Activated CD4-positive, alpha-beta T cell treated with anti-CD3 and anti-CD28 coated beads for 36 hours (primary cell): ENCODE measurements at regions not wholly inside any gene's neighbourhood (a gene's known extent, or its start where the extent isn't known, plus 50 kb on each side); places are given as distances from the start of the nearest gene placed in this dataset.
"Not testable (repeated sequence)": the region's sequence is repeated elsewhere in the genome, so short reads cannot be mapped to it uniquely, and the experiment has no call there.

ENCODE experiments used
- ATAC-seq: fragments of 200-7000 bp; cut with Tn5 transposase; one replicate; pipeline ENCODE4 v1.10.0; 2021; ENCODE audit warnings: mild to moderate bottlenecking, moderate library complexity
- CTCF ChIA-PET: fragments of 350-600 bp; sonication (Branson Sonifier 250); formaldehyde crosslinking; loops from one replicate; lab custom pipeline; 2021; ENCODE audit warnings: antibody characterized with exemption; lab: Charles Lee
- POLR2A ChIA-PET: fragments of 350-600 bp; sonication (Branson Sonifier 250); formaldehyde crosslinking; loops from one replicate; lab custom pipeline; 2021; ENCODE audit warnings: antibody characterized with exemption, inconsistent platforms; lab: Charles Lee
- DNase-seq: peaks from one replicate; pipeline ENCODE4 v3.0.0-alpha.2; 2020
- H3K27ac Mint-ChIP-seq: one replicate; pipeline ENCODE4 v1.8.0; 2021; ENCODE audit warnings: mixed read lengths
- H3K27me3 Mint-ChIP-seq: one replicate; pipeline ENCODE4 v1.8.0; 2021; ENCODE audit warnings: mixed read lengths
- H3K36me3 Mint-ChIP-seq: one replicate; pipeline ENCODE4 v1.8.0; 2021; ENCODE audit warnings: low read depth, mixed read lengths
- H3K4me1 Mint-ChIP-seq: one replicate; pipeline ENCODE4 v1.8.0; 2021; ENCODE audit warnings: mixed read lengths
- H3K4me3 Mint-ChIP-seq: one replicate; pipeline ENCODE4 v1.8.0; 2021; ENCODE audit warnings: mild to moderate bottlenecking, moderate library complexity, mixed read lengths
- H3K9me3 Mint-ChIP-seq: one replicate; pipeline ENCODE4 v1.8.0; 2021; ENCODE audit warnings: low read depth, mixed read lengths
- intact Hi-C, 2 experiments: fragments of 100-400 bp; cut with DNase I in 1 of 2; cut with micrococcal nuclease in 1 of 2; formaldehyde crosslinking; loops; one replicate each; pipeline versions ENCODE4 v1.14.2 to v1.15.1; 2022 to 2024; cut with DNase I, micrococcal nuclease

- Mint-ChIP-seq H3K27me3 (no peaks in the 10 kb centered on the region), H3K36me3 (no peaks in the 10 kb centered on the region), H3K27ac (no peak overlapping the region), H3K4me1 (no peaks in the 10 kb centered on the region), H3K4me3 (no peak overlapping the region), H3K9me3 (no peaks in the 10 kb centered on the region)
- DNase-seq (no peak), ATAC-seq (no peak)
- intact Hi-C loops: no loop called here
- ChIA-PET POLR2A (no interaction called here), CTCF (no interaction called here)
Observed at GRCh38 chr2:120539424-120539936, 193.5 kb downstream of the INHBB start.

- Mint-ChIP-seq H3K4me3 (no peak overlapping the region), H3K36me3 (no peaks in the 10 kb centered on the region), H3K4me1 (no peaks in the 10 kb centered on the region), H3K9me3 (no peaks in the 10 kb centered on the region), H3K27me3 (no peaks in the 10 kb centered on the region), H3K27ac (no peak overlapping the region)
- ATAC-seq (no peak), DNase-seq (no peak)
- POLR2A ChIA-PET: no interaction called here
- intact Hi-C loops: no loop called here
- CTCF ChIA-PET: no interaction called here
Observed at GRCh38 chr2:120539937-120540718, 194.2 kb downstream of the INHBB start.

- POLR2A ChIA-PET: no interaction called here
- no peak overlapping the region for H3K4me3 Mint-ChIP-seq
- intact Hi-C loops: no loop called here
- DNase-seq (no peak), ATAC-seq (no peak)
- H3K27ac Mint-ChIP-seq: no peak overlapping the region
- H3K9me3 Mint-ChIP-seq: no peaks in the 10 kb centered on the region
- no peaks in the 10 kb centered on the region for H3K36me3 Mint-ChIP-seq
- no peaks in the 10 kb centered on the region for H3K4me1 Mint-ChIP-seq
- CTCF ChIA-PET: no interaction called here
- peaks cover 3% of the 10 kb centered on the region for H3K27me3 Mint-ChIP-seq
Observed at GRCh38 chr2:120540719-120541552, 194.7 kb upstream of the GLI2 start.

GRCh38 chr2:120541553-120541932 is 194.1 kb upstream of the GLI2 start:
- CTCF ChIA-PET: no interaction called here
- no peak overlapping the region for H3K4me3 Mint-ChIP-seq
- peaks cover 3% of the 10 kb centered on the region for H3K27me3 Mint-ChIP-seq
- ATAC-seq: no peak
- H3K27ac Mint-ChIP-seq: no peak overlapping the region
- DNase-seq: no peak
- no peaks in the 10 kb centered on the region for H3K4me1 Mint-ChIP-seq
- POLR2A ChIA-PET: no interaction called here
- intact Hi-C loops: no loop called here
- H3K9me3 Mint-ChIP-seq: no peaks in the 10 kb centered on the region
- no peaks in the 10 kb centered on the region for H3K36me3 Mint-ChIP-seq

- ChIA-PET CTCF (no interaction called here), POLR2A (no interaction called here)
- H3K27ac Mint-ChIP-seq: no peak overlapping the region
Observed at GRCh38 chr2:120541972-120542670, 193.5 kb upstream of the GLI2 start.

GRCh38 chr2:120542911-120543527 is 192.6 kb upstream of the GLI2 start:
- ATAC-seq: no peak
- POLR2A ChIA-PET: no interaction called here

More at GRCh38 chr2:120541972-120542670, 193.5 kb upstream of the GLI2 start:
- ATAC-seq: no peak
- DNase-seq: no peak
- no peak overlapping the region for H3K4me3 Mint-ChIP-seq
- H3K27me3 Mint-ChIP-seq: peaks cover 3% of the 10 kb centered on the region
- intact Hi-C loops: no loop called here
- H3K4me1 Mint-ChIP-seq: no peaks in the 10 kb centered on the region
- no peaks in the 10 kb centered on the region for H3K36me3 Mint-ChIP-seq
- H3K9me3 Mint-ChIP-seq: no peaks in the 10 kb centered on the region

GRCh38 chr2:120543899-120544298 is 191.8 kb upstream of the GLI2 start:
- ATAC-seq (no peak), DNase-seq (no peak)
- Mint-ChIP-seq H3K27me3 (peaks cover 3% of the 10 kb centered on the region), H3K4me1 (no peaks in the 10 kb centered on the region), H3K4me3 (no peak overlapping the region), H3K36me3 (no peaks in the 10 kb centered on the region), H3K27ac (no peak overlapping the region), H3K9me3 (no peaks in the 10 kb centered on the region)
- intact Hi-C loops: no loop called here
- ChIA-PET CTCF (no interaction called here), POLR2A (no interaction called here)

More at GRCh38 chr2:120542911-120543527, 192.6 kb upstream of the GLI2 start:
- no peak overlapping the region for H3K4me3 Mint-ChIP-seq
- DNase-seq: no peak
- H3K27me3 Mint-ChIP-seq: peaks cover 3% of the 10 kb centered on the region
- no peak overlapping the region for H3K27ac Mint-ChIP-seq
- no peaks in the 10 kb centered on the region for H3K9me3 Mint-ChIP-seq
- intact Hi-C loops: no loop called here
- H3K4me1 Mint-ChIP-seq: no peaks in the 10 kb centered on the region
- CTCF ChIA-PET: no interaction called here
- H3K36me3 Mint-ChIP-seq: no peaks in the 10 kb centered on the region

- intact Hi-C loops: no loop called here
- ChIA-PET POLR2A (no interaction called here), CTCF (no interaction called here)
- peaks cover 3% of the 10 kb centered on the region for H3K27me3 Mint-ChIP-seq
- H3K4me1 Mint-ChIP-seq: no peaks in the 10 kb centered on the region
- no peaks in the 10 kb centered on the region for H3K36me3 Mint-ChIP-seq
- no peak overlapping the region for H3K27ac Mint-ChIP-seq
- H3K4me3 Mint-ChIP-seq: no peak overlapping the region
- DNase-seq: no peak
- no peaks in the 10 kb centered on the region for H3K9me3 Mint-ChIP-seq
- ATAC-seq: no peak
Observed at GRCh38 chr2:120544522-120544921, 191.1 kb upstream of the GLI2 start.

- H3K27me3 Mint-ChIP-seq, H3K9me3 Mint-ChIP-seq, H3K27ac Mint-ChIP-seq, intact Hi-C loops, H3K4me1 Mint-ChIP-seq, H3K4me3 Mint-ChIP-seq, ATAC-seq, H3K36me3 Mint-ChIP-seq, POLR2A ChIA-PET, DNase-seq, CTCF ChIA-PET: not testable (repeated sequence)
Observed at GRCh38 chr2:120545007-120545406, 190.7 kb upstream of the GLI2 start.

GRCh38 chr2:120545521-120546047 is 190.1 kb upstream of the GLI2 start:
- CTCF ChIA-PET: no interaction called here
- no peaks in the 10 kb centered on the region for H3K4me1 Mint-ChIP-seq
- H3K27me3 Mint-ChIP-seq: peaks cover 3% of the 10 kb centered on the region
- ATAC-seq: no peak
- no peak overlapping the region for H3K27ac Mint-ChIP-seq
- no peak overlapping the region for H3K4me3 Mint-ChIP-seq
- H3K36me3 Mint-ChIP-seq: no peaks in the 10 kb centered on the region
- H3K9me3 Mint-ChIP-seq: no peaks in the 10 kb centered on the region
- intact Hi-C loops: no loop called here
- DNase-seq: no peak
- POLR2A ChIA-PET: no interaction called here
